ENCODE measurements at regions not wholly inside any gene's neighbourhood (a gene's known extent, or its start where the extent isn't known, plus 50 kb on each side); places are given as distances from the start of the nearest gene placed in this dataset.

- no peak for TF ChIP-seq ZBTB7A (IDR thresholded peaks at IDR 0.05; ENCODE audit: borderline replicate concordance, control insufficient read depth, low read depth, low read length)
- TF ChIP-seq MAFK (IDR thresholded peaks at IDR 0.05; ENCODE audit: low read length): peak; percentile 64; the same call in 1 of the 2 replicates
- no peak for TF ChIP-seq ELF4 (CRISPR knock-in tag; IDR thresholded peaks at IDR 0.05)
- no peak for TF ChIP-seq DIDO1 (tag; IDR thresholded peaks at IDR 0.05; ENCODE audit: low read depth)
- no peak for TF ChIP-seq PHB (CRISPR knock-in tag; IDR thresholded peaks at IDR 0.05)
- peak; percentile 78; the same call in 1 of the 2 replicates for TF ChIP-seq MAFF (IDR thresholded peaks at IDR 0.05; ENCODE audit: low read length)
- TF ChIP-seq ZNF655 (CRISPR knock-in tag; IDR thresholded peaks at IDR 0.05): no peak
- no peak for TF ChIP-seq RREB1 (CRISPR knock-in tag; IDR thresholded peaks at IDR 0.05)
- no peak for TF ChIP-seq KDM2B (CRISPR knock-in tag; IDR thresholded peaks at IDR 0.05)
- TF ChIP-seq HDAC8 (tag; IDR thresholded peaks at IDR 0.05): no peak
- TF ChIP-seq PCBP2 (IDR thresholded peaks at IDR 0.05; ENCODE audit: low read depth, low read length, poor library complexity, severe bottlenecking): no peak
- peak; percentile 78 for TF ChIP-seq MAFG (tag; conservative IDR thresholded peaks at IDR 0.05)
- TF ChIP-seq BCLAF1 (IDR thresholded peaks at IDR 0.05; ENCODE audit: borderline replicate concordance in 1 of 2, control insufficient read depth in 1 of 2, low read depth in 2 of 2, low read length in 1 of 2): no peak
- TF ChIP-seq YBX1 (IDR thresholded peaks at IDR 0.05): no peak
- TF ChIP-seq ZNF75A (CRISPR knock-in tag; IDR thresholded peaks at IDR 0.05): no peak
Observed at GRCh38 chr2:7333189-7333765, 416.1 kb downstream of the RNF144A start (continued).

Data from K562 (cell line).